H9 (cell line): ENCODE measurements at regions not wholly inside any gene's neighbourhood (a gene's known extent, or its start where the extent isn't known, plus 50 kb on each side); places are given as distances from the start of the nearest gene placed in this dataset.

Experiments
- DNase-seq: peaks from one replicate; pipeline ENCODE4 v3.0.0-alpha.2; 2017
- H2AFZ ChIP-seq: one replicate; pipeline ENCODE4 v1.6.1; 2013; ENCODE audit warnings: mild to moderate bottlenecking, low read length, control low read depth, moderate library complexity
- H2AK5ac ChIP-seq: 2 replicates; pipeline ENCODE4 v1.6.1; 2013; ENCODE audit warnings: low read length, control low read depth, mixed read lengths; ENCODE audit not compliant: insufficient read length
- H2BK120ac ChIP-seq: one replicate; pipeline ENCODE4 v1.6.1; 2013; ENCODE audit warnings: low read depth, mild to moderate bottlenecking, low read length, control low read depth, inconsistent platforms; ENCODE audit not compliant: poor library complexity, severe bottlenecking
- H2BK12ac ChIP-seq: 2 replicates; pipeline ENCODE4 v1.6.1; 2013; ENCODE audit warnings: low read length, control low read depth, mixed read lengths, low read depth; ENCODE audit not compliant: insufficient read length
- H2BK15ac ChIP-seq: 2 replicates; pipeline ENCODE4 v1.6.1; 2013; ENCODE audit warnings: low read depth, low read length, control low read depth
- H2BK20ac ChIP-seq: one replicate; pipeline ENCODE4 v1.6.1; 2013; ENCODE audit warnings: low read depth, mild to moderate bottlenecking, low read length, control low read depth, inconsistent platforms; ENCODE audit not compliant: poor library complexity, severe bottlenecking
- H2BK5ac ChIP-seq: 2 replicates; pipeline ENCODE4 v1.6.1; 2013; ENCODE audit warnings: low read length, control low read depth, mixed read lengths; ENCODE audit not compliant: insufficient read length
- H3K14ac ChIP-seq: 2 replicates; pipeline ENCODE4 v1.6.1; 2013; ENCODE audit warnings: low read length, control low read depth; ENCODE audit not compliant: insufficient read depth
- H3K18ac ChIP-seq: 2 replicates; pipeline ENCODE4 v1.6.1; 2013; ENCODE audit warnings: low read depth, mild to moderate bottlenecking, mixed read lengths, low read length, control low read depth; ENCODE audit not compliant: insufficient read length
- H3K23ac ChIP-seq: 2 replicates; pipeline ENCODE4 v1.6.1; 2013; ENCODE audit warnings: low read length, control low read depth, mixed read lengths, low read depth; ENCODE audit not compliant: insufficient read length
- H3K23me2 ChIP-seq: 2 replicates; pipeline ENCODE4 v1.6.1; 2013; ENCODE audit warnings: low read depth, mild to moderate bottlenecking, mixed read lengths, low read length, control low read depth; ENCODE audit not compliant: insufficient read length, poor library complexity, severe bottlenecking
- H3K27ac ChIP-seq: 2 replicates; pipeline ENCODE4 v1.5.1; 2013; ENCODE audit warnings: low read length, control low read depth, mixed read lengths, low read depth; ENCODE audit not compliant: insufficient read length
- H3K27me3 ChIP-seq: 2 replicates; pipeline ENCODE4 v1.6.1; 2013; ENCODE audit warnings: low read length, control low read depth, inconsistent platforms; ENCODE audit not compliant: insufficient read depth
- H3K4ac ChIP-seq: 2 replicates; pipeline ENCODE4 v1.6.1; 2013; ENCODE audit warnings: low read depth, mild to moderate bottlenecking, control low read depth, inconsistent platforms, low read length, moderate library complexity
- H3K4me1 ChIP-seq: 2 replicates; pipeline ENCODE4 v1.6.1; 2013; ENCODE audit warnings: low read length, control low read depth, inconsistent platforms; ENCODE audit not compliant: insufficient read depth
- H3K4me2 ChIP-seq: 2 replicates; pipeline ENCODE4 v1.6.1; 2013; ENCODE audit warnings: low read length, control low read depth, mixed read lengths; ENCODE audit not compliant: insufficient read length, insufficient read depth
- H3K56ac ChIP-seq: 2 replicates; pipeline ENCODE4 v1.6.1; 2013; ENCODE audit warnings: low read depth, mild to moderate bottlenecking, mixed read lengths, low read length, control low read depth; ENCODE audit not compliant: insufficient read length
- H3K79me1 ChIP-seq: 2 replicates; pipeline ENCODE4 v1.6.1; 2013; ENCODE audit warnings: low read depth, mild to moderate bottlenecking, moderate library complexity, low read length, control low read depth, inconsistent platforms; ENCODE audit not compliant: insufficient read depth, poor library complexity, severe bottlenecking
- H3K79me2 ChIP-seq: 2 replicates; pipeline ENCODE4 v1.6.1; 2013; ENCODE audit warnings: low read length, control low read depth, inconsistent platforms; ENCODE audit not compliant: insufficient read depth
- H3K9ac ChIP-seq: 2 replicates; pipeline ENCODE4 v1.6.1; 2013; ENCODE audit warnings: low read length, control low read depth, mixed read lengths; ENCODE audit not compliant: insufficient read length; ENCODE audit errors: extremely low read depth
- H3K9me3 ChIP-seq: one replicate; pipeline ENCODE4 v1.6.1; 2013; ENCODE audit warnings: low read depth, low read length, inconsistent platforms; ENCODE audit not compliant: control insufficient read depth
- H3T11ph ChIP-seq: one replicate; pipeline ENCODE4 v1.6.1; 2013; ENCODE audit warnings: mild to moderate bottlenecking, low read length, control low read depth, inconsistent platforms
- H4K20me1 ChIP-seq: one replicate; pipeline ENCODE4 v1.6.1; 2013; ENCODE audit not compliant: control insufficient read depth, insufficient read length, insufficient read depth
- H4K5ac ChIP-seq: 2 replicates; pipeline ENCODE4 v1.6.1; 2013; ENCODE audit warnings: low read depth, mild to moderate bottlenecking, mixed read lengths, low read length, control low read depth; ENCODE audit not compliant: insufficient read length
- H4K8ac ChIP-seq: replicated peaks from 2 replicates; pipeline ENCODE4 v1.6.1; 2013; ENCODE audit warnings: low read length, control low read depth, mixed read lengths, low read depth; ENCODE audit not compliant: insufficient read length
- H4K91ac ChIP-seq: 2 replicates; pipeline ENCODE4 v1.6.1; 2013; ENCODE audit warnings: low read depth, mild to moderate bottlenecking, moderate library complexity, mixed read lengths, low read length, control low read depth; ENCODE audit not compliant: insufficient read length
- H3K27ac Mint-ChIP-seq, 3 experiments: 2 replicates in 2 of 3; 3 replicates in 1 of 3; pipeline ENCODE4 v1.8.0; 2020 to 2021; ENCODE audit warnings: mixed read lengths in 3 of 3, mild to moderate bottlenecking in 1 of 3, moderate library complexity in 1 of 3
- H3K27me3 Mint-ChIP-seq: 2 replicates; pipeline ENCODE4 v1.8.0; 2021; ENCODE audit warnings: low read depth, mild to moderate bottlenecking, moderate library complexity, mixed read lengths
- H3K36me3 Mint-ChIP-seq, 3 experiments: 2 replicates in 2 of 3; 3 replicates in 1 of 3; pipeline ENCODE4 v1.8.0; 2020 to 2021; ENCODE audit warnings: low read depth in 3 of 3, mixed read lengths in 3 of 3; ENCODE audit not compliant: insufficient read depth in 1 of 3
- H3K4me1 Mint-ChIP-seq, 2 experiments: 2 replicates each; pipeline ENCODE4 v1.8.0; 2020; ENCODE audit warnings: mixed read lengths in 2 of 2
- H3K4me3 Mint-ChIP-seq, 2 experiments: 2 replicates in 1 of 2; 3 replicates in 1 of 2; pipeline ENCODE4 v1.8.0; 2020 to 2021; ENCODE audit warnings: mild to moderate bottlenecking in 2 of 2, mixed read lengths in 2 of 2, moderate library complexity in 1 of 2
- H3K9me3 Mint-ChIP-seq, 2 experiments: 2 replicates in 1 of 2; 3 replicates in 1 of 2; pipeline ENCODE4 v1.8.0; 2020; ENCODE audit warnings: mild to moderate bottlenecking in 2 of 2, mixed read lengths in 2 of 2, moderate library complexity in 1 of 2
- CTCF ChIP-seq: fragments of 200-600 bp; sonication (generic); conservative IDR thresholded peaks from 3 replicates; pipeline ENCODE4 v1.8.0; 2021; ENCODE audit warnings: antibody characterized with exemption, mild to moderate bottlenecking
- WGBS: extraction: QIAGEN DNeasy Blood & Tissue Kit; methylation state at CpG from one replicate; pipeline ENCODE4 v1.1.7; 2013; ENCODE audit warnings: missing lambda C conversion rate, low lambda C conversion rate, mixed read lengths; ENCODE audit not compliant: insufficient read length; ENCODE audit errors: extremely low coverage; 5-methylcytosine and 5-hydroxymethylcytosine counted together

GRCh38 chr18:45151645-45152044 lies 463.6 kb upstream of the SLC14A2 start:
- no peaks in the 10 kb centered on the region for H3K36me3 Mint-ChIP-seq
- no peaks in the 10 kb centered on the region for H3K9me3 Mint-ChIP-seq
- no peak overlapping the region for H2BK15ac ChIP-seq
- no peak overlapping the region for H3T11ph ChIP-seq
- no peak overlapping the region for H3K4me2 ChIP-seq
- H4K8ac ChIP-seq = no peak overlapping the region
- no peak overlapping the region for H2AK5ac ChIP-seq
- no peak overlapping the region for H2BK120ac ChIP-seq
- H3K56ac ChIP-seq = no peak overlapping the region
- H3K4me1 Mint-ChIP-seq = peaks cover 7 to 8% of the 10 kb centered on the region in 2 experiments; a peak in 3 of 4 replicates
- WGBS = no CpG with 5 or more reads among the region's 2 CpGs
- no peak overlapping the region for H3K14ac ChIP-seq
- H3K9me3 ChIP-seq = no peaks in the 10 kb centered on the region
- no peak overlapping the region for H3K4ac ChIP-seq
- DNase-seq = no peak
- H3K27me3 ChIP-seq = no peaks in the 10 kb centered on the region
- no peaks in the 10 kb centered on the region for H3K79me2 ChIP-seq
- H3K27ac Mint-ChIP-seq = no peak overlapping the region
- H3K79me1 ChIP-seq = no peaks in the 10 kb centered on the region
- H2BK12ac ChIP-seq = no peak overlapping the region
- H3K27me3 Mint-ChIP-seq = no peaks in the 10 kb centered on the region
- no peak overlapping the region for H4K5ac ChIP-seq
- H4K91ac ChIP-seq = no peak overlapping the region
- TF ChIP-seq CTCF = no peak
- no peak overlapping the region for H2AFZ ChIP-seq
- no peaks in the 10 kb centered on the region for H3K23me2 ChIP-seq
- no peak overlapping the region for H3K4me3 Mint-ChIP-seq
- H2BK5ac ChIP-seq = no peak overlapping the region
- H3K18ac ChIP-seq = no peak overlapping the region
- H4K20me1 ChIP-seq = no peaks in the 10 kb centered on the region
- H3K27ac ChIP-seq = no peak overlapping the region
- H2BK20ac ChIP-seq = no peak overlapping the region
- no peaks in the 10 kb centered on the region for H3K4me1 ChIP-seq
- no peak overlapping the region for H3K9ac ChIP-seq
- H3K23ac ChIP-seq = no peak overlapping the region
